ENCODE measurements at regions not wholly inside any gene's neighbourhood (a gene's known extent, or its start where the extent isn't known, plus 50 kb on each side); places are given as distances from the start of the nearest gene placed in this dataset.

GRCh38 chr6:80969439-80969838 is 783.0 kb downstream of the TENT5A start:
- TF ChIP-seq CTCF (IDR thresholded peaks at IDR 0.05) (no peak), POLR2AphosphoS5 (IDR thresholded peaks at IDR 0.05) (no peak)
